GM11168 (cell line): ENCODE measurements at regions not wholly inside any gene's neighbourhood (a gene's known extent, or its start where the extent isn't known, plus 50 kb on each side); places are given as distances from the start of the nearest gene placed in this dataset.
"Not testable (repeated sequence)": the region's sequence is repeated elsewhere in the genome, so short reads cannot be mapped to it uniquely, and the experiment has no call there.

ENCODE experiments used
- in situ Hi-C: fragments of 300-500 bp; cut with MboI; formaldehyde crosslinking; loops from one replicate; pipeline ENCODE4 v1.12.0; 2022; ENCODE audit warnings: low sequenced_read_pairs; ENCODE audit not compliant: unreplicated experiment

- in situ Hi-C loops = no loop called here
Observed at GRCh38 chr17:30594223-30594952, 117.2 kb downstream of the GOSR1 start.

- in situ Hi-C loops = no loop called here
Observed at GRCh38 chr17:30590081-30590733, 113.0 kb downstream of the GOSR1 start.

GRCh38 chr17:30589431-30589830 lies 112.2 kb downstream of the GOSR1 start:
- in situ Hi-C loops = no loop called here

GRCh38 chr17:30588798-30589247 lies 111.6 kb downstream of the GOSR1 start:
- in situ Hi-C loops = no loop called here

GRCh38 chr17:30586818-30587595 lies 109.8 kb downstream of the GOSR1 start:
- in situ Hi-C loops = no loop called here

- in situ Hi-C loops = no loop called here
Observed at GRCh38 chr17:30584810-30585209, 107.6 kb downstream of the GOSR1 start.

- in situ Hi-C loops = no loop called here
Observed at GRCh38 chr17:30580916-30581315, 103.7 kb downstream of the GOSR1 start.

GRCh38 chr17:30579610-30580315 lies 102.6 kb downstream of the GOSR1 start:
- in situ Hi-C loops = no loop called here

- in situ Hi-C loops = not testable (repeated sequence)
Observed at GRCh38 chr17:30578015-30578717, 101.0 kb downstream of the GOSR1 start.
